H1 (cell line): ENCODE measurements at regions not wholly inside any gene's neighbourhood (a gene's known extent, or its start where the extent isn't known, plus 50 kb on each side); places are given as distances from the start of the nearest gene placed in this dataset.

Source experiments
- CTCF ChIA-PET: fragments of 300-600 bp; sonication (Branson Sonifier 250); formaldehyde crosslinking; loops from one replicate; lab custom pipeline; 2021; ENCODE audit not compliant: partially characterized antibody; lab: Charles Lee
- POLR2A ChIA-PET: fragments of 300-600 bp; sonication (Branson Sonifier 250); formaldehyde crosslinking; loops from one replicate; lab custom pipeline; 2021; ENCODE audit warnings: inconsistent platforms; ENCODE audit not compliant: partially characterized antibody; lab: Charles Lee
- DNase-seq, 2 experiments: peaks; one replicate each; pipeline versions ENCODE4 v3.0.0 to v3.0.0-alpha.2; 2010 to 2022; ENCODE audit warnings: low spot score in 2 of 2, low read depth in 1 of 2, mixed read lengths in 1 of 2
- FAIRE-seq: peaks from 2 replicates; lab custom pipeline; 2011; peaks lifted over from hg19 to GRCh38; lab: Jason Lieb, UNC
- H2AFZ ChIP-seq: 2 replicates; pipeline ENCODE4 v1.8.1; 2012; ENCODE audit warnings: low read length, inconsistent platforms
- H2AK5ac ChIP-seq: 2 replicates; pipeline ENCODE4 v1.6.1; 2013; ENCODE audit warnings: low read depth, low read length
- H2BK120ac ChIP-seq: replicated peaks from 2 replicates; pipeline ENCODE3; 2013; ENCODE audit warnings: low read depth, low read length, inconsistent platforms
- H2BK12ac ChIP-seq: 2 replicates; pipeline ENCODE4 v1.6.1; 2013; ENCODE audit warnings: low read depth, low read length
- H2BK15ac ChIP-seq: 2 replicates; pipeline ENCODE4 v1.6.1; 2013; ENCODE audit warnings: low read length
- H2BK20ac ChIP-seq: 2 replicates; pipeline ENCODE4 v1.6.1; 2013; ENCODE audit warnings: low read length
- H2BK5ac ChIP-seq: 2 replicates; pipeline ENCODE4 v1.6.1; 2013; ENCODE audit warnings: low read depth, low read length
- H3K14ac ChIP-seq: 2 replicates; pipeline ENCODE4 v1.6.1; 2013; ENCODE audit warnings: inconsistent platforms; ENCODE audit not compliant: insufficient read length
- H3K18ac ChIP-seq: 2 replicates; pipeline ENCODE4 v1.6.1; 2013; ENCODE audit warnings: low read length; ENCODE audit errors: extremely low read depth
- H3K23ac ChIP-seq: 2 replicates; pipeline ENCODE4 v1.6.1; 2013; ENCODE audit warnings: inconsistent platforms; ENCODE audit not compliant: insufficient read length
- H3K23me2 ChIP-seq: 2 replicates; pipeline ENCODE4 v1.6.1; 2013; ENCODE audit warnings: low read depth, low read length
- H3K27ac ChIP-seq: 2 replicates; pipeline ENCODE4 v1.6.1; 2011; ENCODE audit warnings: low read depth, low read length, inconsistent platforms
- H3K27me3 ChIP-seq, 4 experiments: replicated peaks in 1 of 4; 1 replicate in 1 of 4; 2 replicates in 3 of 4; pipeline versions ENCODE4 v1.6.1 to v1.8.1; 2011 to 2013; ENCODE audit warnings: low read length in 3 of 4, mild to moderate bottlenecking in 3 of 4, inconsistent platforms in 2 of 4, mixed read lengths in 2 of 4, moderate library complexity in 1 of 4; ENCODE audit not compliant: control insufficient read depth in 3 of 4, insufficient read depth in 3 of 4; ENCODE audit errors: extremely low read depth in 1 of 4
- H3K36me3 ChIP-seq, 4 experiments: 2 replicates each; pipeline versions ENCODE4 v1.6.1 to v1.8.1; 2011 to 2013; ENCODE audit warnings: mild to moderate bottlenecking in 4 of 4, low read length in 3 of 4, moderate library complexity in 2 of 4, control low read depth in 1 of 4, inconsistent platforms in 1 of 4; ENCODE audit not compliant: insufficient read depth in 4 of 4, control insufficient read depth in 2 of 4
- H3K4ac ChIP-seq: replicated peaks from 2 replicates; pipeline ENCODE3; 2013; ENCODE audit warnings: low read length, low read depth, mixed read lengths, inconsistent platforms; ENCODE audit not compliant: insufficient read length
- H3K4me1 ChIP-seq, 4 experiments: replicated peaks in 1 of 4; 1 replicate in 1 of 4; 2 replicates in 3 of 4; pipeline versions ENCODE4 v1.6.1 to v1.8.1; 2011 to 2013; ENCODE audit warnings: low read length in 3 of 4, inconsistent platforms in 2 of 4, mixed read lengths in 1 of 4; ENCODE audit not compliant: insufficient read depth in 4 of 4, control insufficient read depth in 3 of 4
- H3K4me2 ChIP-seq, 2 experiments: 2 replicates each; pipeline versions ENCODE4 v1.6.1 to v1.8.1; 2011 to 2013; ENCODE audit warnings: low read depth in 2 of 2, low read length in 2 of 2, control low read depth in 1 of 2, inconsistent platforms in 1 of 2, mild to moderate bottlenecking in 1 of 2; ENCODE audit not compliant: insufficient read depth in 1 of 2
- H3K4me3 ChIP-seq, 4 experiments: fragments of 200-600, 300-600 bp in 1 of 4; sonication (generic), shearing (Covaris generic), sonication (Bioruptor Twin) in 1 of 4; 2 replicates each; pipeline versions ENCODE4 v1.5.1 to v1.8.1; 2011 to 2016; ENCODE audit warnings: low read length in 4 of 4, low read depth in 3 of 4, control low read depth in 2 of 4, inconsistent platforms in 2 of 4, mild to moderate bottlenecking in 2 of 4, mixed read lengths in 1 of 4, moderate library complexity in 1 of 4; ENCODE audit not compliant: insufficient read depth in 2 of 4; ENCODE audit errors: extremely low read depth in 1 of 4
- H3K56ac ChIP-seq: replicated peaks from 2 replicates; pipeline ENCODE3; 2013; ENCODE audit warnings: low read depth, mild to moderate bottlenecking, mixed read lengths, low read length, inconsistent platforms; ENCODE audit not compliant: insufficient read length
- H3K79me1 ChIP-seq: 2 replicates; pipeline ENCODE4 v1.6.1; 2013; ENCODE audit warnings: low read depth, low read length, control low read depth
- H3K79me2 ChIP-seq, 2 experiments: 2 replicates each; pipeline versions ENCODE4 v1.6.1 to v1.8.1; 2012 to 2013; ENCODE audit warnings: low read length in 2 of 2, mild to moderate bottlenecking in 2 of 2, inconsistent platforms in 1 of 2; ENCODE audit not compliant: insufficient read depth in 2 of 2, control insufficient read depth in 1 of 2
- H3K9ac ChIP-seq, 4 experiments: replicated peaks in 1 of 4; 1 replicate in 1 of 4; 2 replicates in 3 of 4; pipeline versions ENCODE4 v1.6.1 to v1.8.1; 2011 to 2013; ENCODE audit warnings: low read depth in 3 of 4, low read length in 3 of 4, control low read depth in 2 of 4, mild to moderate bottlenecking in 2 of 4, moderate library complexity in 2 of 4, inconsistent platforms in 1 of 4; ENCODE audit errors: extremely low read depth in 1 of 4
- H3K9me3 ChIP-seq, 2 experiments: 2 replicates each; pipeline versions ENCODE4 v1.6.1 to v1.8.1; 2012 to 2013; ENCODE audit warnings: mild to moderate bottlenecking in 2 of 2, moderate library complexity in 2 of 2, control low read depth in 1 of 2, inconsistent platforms in 1 of 2, low read depth in 1 of 2, low read length in 1 of 2, mixed read lengths in 1 of 2; ENCODE audit not compliant: insufficient read depth in 2 of 2
- H4K20me1 ChIP-seq, 2 experiments: replicated peaks in 1 of 2; 2 replicates each; pipeline versions ENCODE3 to v1.8.1; 2011 to 2013; ENCODE audit warnings: inconsistent platforms in 2 of 2, low read length in 2 of 2, mild to moderate bottlenecking in 1 of 2; ENCODE audit not compliant: insufficient read depth in 2 of 2, control insufficient read depth in 1 of 2
- H4K5ac ChIP-seq: 2 replicates; pipeline ENCODE4 v1.6.1; 2013; ENCODE audit warnings: low read length, low read depth, mixed read lengths, inconsistent platforms; ENCODE audit not compliant: insufficient read length
- H4K8ac ChIP-seq: 2 replicates; pipeline ENCODE4 v1.8.0; 2013; ENCODE audit warnings: mild to moderate bottlenecking, moderate library complexity, low read length, inconsistent platforms; ENCODE audit not compliant: insufficient read depth; ENCODE audit errors: extremely low read depth
- H4K91ac ChIP-seq: replicated peaks from 2 replicates; pipeline ENCODE3; 2013; ENCODE audit warnings: low read length, mixed read lengths, inconsistent platforms; ENCODE audit not compliant: insufficient read length
- CBX8 ChIP-seq: fragments of 300-800, 300-1000 bp; sonication (generic); IDR thresholded peaks from 2 replicates; pipeline ENCODE4 v1.7.1; 2016; ENCODE audit warnings: low read depth, low read length, borderline replicate concordance
- CEBPB ChIP-seq: IDR thresholded peaks from 2 replicates; pipeline ENCODE4 v1.6.1; 2012; ENCODE audit warnings: low read depth, low read length
- JUN ChIP-seq: IDR thresholded peaks from 2 replicates; pipeline ENCODE4 v1.6.1; 2011; ENCODE audit warnings: low read depth, mild to moderate bottlenecking, improper control_type of control experiment, low read length
- KDM1A ChIP-seq: fragments of 200-600, 300-600 bp; sonication (generic); IDR thresholded peaks from 2 replicates; pipeline ENCODE4 v1.7.1; 2016; ENCODE audit warnings: mild to moderate bottlenecking, low read length, borderline replicate concordance
- KDM5A ChIP-seq: fragments of 200-600 bp; IDR thresholded peaks from 2 replicates; pipeline ENCODE4 v1.7.1; 2012; ENCODE audit warnings: mild to moderate bottlenecking, low read length, inconsistent platforms, mixed read lengths
- POLR2A ChIP-seq, 2 experiments: IDR thresholded peaks; 1 replicate in 1 of 2; 2 replicates in 1 of 2; pipeline ENCODE4 v1.6.1; 2011; ENCODE audit warnings: low read depth in 2 of 2, low read length in 2 of 2, mild to moderate bottlenecking in 2 of 2; ENCODE audit errors: control extremely low read depth in 1 of 2
- WGBS, 2 experiments: shearing (Covaris generic) in 1 of 2; methylation state at CpG; one replicate each; pipeline versions ENCODE4 v1.1.6 to v1.1.7; 2013 to 2015; ENCODE audit warnings: low lambda C conversion rate in 2 of 2, mixed read lengths in 2 of 2, inconsistent platforms in 1 of 2, low coverage in 1 of 2, missing lambda C conversion rate in 1 of 2; ENCODE audit not compliant: insufficient replicate concordance in 2 of 2, insufficient coverage in 1 of 2, insufficient read length in 1 of 2; ENCODE audit errors: extremely low coverage in 1 of 2, missing lambda C conversion rate in 1 of 2; 5-methylcytosine and 5-hydroxymethylcytosine counted together
- TF ChIP-seq, protein P1 (sequence below): IDR thresholded peaks from 2 replicates; pipeline ENCODE4 v1.6.1; 2012; ENCODE audit warnings: inconsistent platforms

DNA sequence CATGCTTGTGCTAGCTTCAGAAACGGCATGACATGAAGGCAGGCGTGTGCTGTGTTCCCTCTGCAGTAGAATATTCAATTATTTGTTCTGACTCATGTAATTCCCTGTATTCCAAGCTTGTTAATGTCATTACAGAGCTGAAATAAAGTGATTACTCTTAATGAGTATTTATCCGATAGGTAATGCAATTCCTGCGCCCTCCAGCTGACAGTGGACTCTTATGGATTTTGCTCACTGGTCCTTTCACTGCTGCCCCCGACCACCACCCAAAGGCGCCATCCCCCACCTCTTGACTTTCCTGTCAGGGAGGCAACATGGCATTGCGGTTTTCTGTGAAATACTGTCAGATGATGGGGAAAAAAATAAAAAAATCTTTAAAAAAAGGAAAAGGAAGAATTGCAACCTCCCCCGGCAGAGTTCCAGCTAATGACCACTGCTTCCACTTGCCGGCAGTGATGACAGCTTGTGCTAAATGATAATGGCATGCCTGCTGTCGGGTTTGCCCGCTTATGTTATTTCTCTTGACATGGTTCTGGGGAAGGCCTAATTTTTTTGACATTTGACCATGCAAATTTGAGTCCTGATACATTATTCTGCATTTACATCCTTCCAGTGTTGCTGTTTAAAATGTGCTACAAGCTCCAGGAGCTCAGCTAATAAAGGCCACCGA lies 335.3 kb upstream of the ADAMTS16 start:
- H2BK120ac ChIP-seq = no peak overlapping the region
- H2AK5ac ChIP-seq = no peak overlapping the region
- H2BK20ac ChIP-seq = no peak overlapping the region
- FAIRE-seq (no peak), DNase-seq (no peak)
- H2BK5ac ChIP-seq = no peak overlapping the region
- no peak overlapping the region for H3K18ac ChIP-seq
- H4K5ac ChIP-seq = no peak overlapping the region
- H3K56ac ChIP-seq = no peak overlapping the region
- H3K27me3 ChIP-seq = no peaks in the 10 kb centered on the region
- H2AFZ ChIP-seq = no peak overlapping the region
- H3K4ac ChIP-seq = no peak overlapping the region
- POLR2A ChIA-PET = no interaction called here
- no peak overlapping the region for H3K23ac ChIP-seq
- H3K4me3 ChIP-seq = no peak overlapping the region
- H4K20me1 ChIP-seq = no peaks in the 10 kb centered on the region
- CTCF ChIA-PET = interaction anchor here (0.8 to 2.2 kb wide), 3 partner anchors 12 to 78 kb away, joined by 3 to 6 read pairs (median 4); no protein-coding TSS in a partner anchor
- H3K4me2 ChIP-seq = no peak overlapping the region
- H3K9ac ChIP-seq = no peak overlapping the region
- TF ChIP-seq KDM5A (no peak), POLR2A (IDR thresholded peaks at IDR 0.05; ENCODE audit: control extremely low read depth in 1 of 2, low read depth in 2 of 2, low read length in 2 of 2) (no peak), KDM1A (no peak), JUN (no peak), CEBPB (no peak), CBX8 (no peak)
- TF ChIP-seq, protein P1, sequence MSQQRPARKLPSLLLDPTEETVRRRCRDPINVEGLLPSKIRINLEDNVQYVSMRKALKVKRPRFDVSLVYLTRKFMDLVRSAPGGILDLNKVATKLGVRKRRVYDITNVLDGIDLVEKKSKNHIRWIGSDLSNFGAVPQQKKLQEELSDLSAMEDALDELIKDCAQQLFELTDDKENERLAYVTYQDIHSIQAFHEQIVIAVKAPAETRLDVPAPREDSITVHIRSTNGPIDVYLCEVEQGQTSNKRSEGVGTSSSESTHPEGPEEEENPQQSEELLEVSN = no peak
- H3K79me2 ChIP-seq = no peaks in the 10 kb centered on the region
- 0 out of 7 replicates have a peak, but pooled peaks cover 0 to 3% (median under 1%) of the 10 kb centered on the region in 4 experiments for H3K4me1 ChIP-seq
- H2BK12ac ChIP-seq = no peak overlapping the region
- H4K8ac ChIP-seq = no peak overlapping the region
- 94% methylated on average over 12 of the region's 12 CpGs; no CpG with 5 or more reads in 1 of the 2 experiments for WGBS, 2 experiments
- no peaks in the 10 kb centered on the region for H3K79me1 ChIP-seq
- no peaks in the 10 kb centered on the region for H3K9me3 ChIP-seq
- H3K14ac ChIP-seq = no peak overlapping the region
- H3K36me3 ChIP-seq = no peaks in the 10 kb centered on the region
- H2BK15ac ChIP-seq = no peak overlapping the region
- H3K23me2 ChIP-seq = no peaks in the 10 kb centered on the region
- H3K27ac ChIP-seq = no peak overlapping the region
- H4K91ac ChIP-seq = no peak overlapping the region
